Breast epithelium (tissue), 3 donors: ENCODE measurements at regions not wholly inside any gene's neighbourhood (a gene's known extent, or its start where the extent isn't known, plus 50 kb on each side); places are given as distances from the start of the nearest gene placed in this dataset.

Experiments
- CTCF ChIP-seq, 3 donors: fragments of 450-650 bp; IDR thresholded peaks; one replicate each; pipeline ENCODE4 v1.5.1; 2016 to 2017; ENCODE audit warnings: antibody characterized with exemption in 3 of 3, mild to moderate bottlenecking in 3 of 3, moderate library complexity in 3 of 3
- POLR2A ChIP-seq: fragments of 450-650 bp; IDR thresholded peaks from one replicate; pipeline ENCODE4 v1.6.1; 2016; ENCODE audit warnings: antibody characterized with exemption, mild to moderate bottlenecking, moderate library complexity

DNA sequence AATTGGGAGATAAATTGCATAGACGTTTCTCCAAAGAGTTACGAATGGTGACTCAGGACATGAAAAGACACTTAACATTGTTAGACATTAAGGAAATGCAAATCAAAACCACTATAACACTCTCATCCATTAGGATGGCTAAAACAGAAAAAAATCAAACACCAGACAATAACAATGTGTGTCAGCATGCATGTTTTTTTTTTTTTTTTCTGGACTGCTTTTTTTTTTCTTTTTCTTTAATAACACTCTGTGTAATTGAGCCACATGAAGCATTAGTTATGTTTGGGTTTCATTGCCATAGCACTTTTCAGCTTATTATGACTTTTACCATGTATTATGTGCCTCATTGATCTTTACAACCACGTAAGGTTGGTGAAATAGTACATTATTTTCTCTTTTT, 95.0 kb downstream of the NFKBIZ start:
- TF ChIP-seq CTCF (IDR thresholded peaks at IDR 0.05) (no peak), POLR2A (no peak)
